MM.1S (cell line): ENCODE measurements at regions not wholly inside any gene's neighbourhood (a gene's known extent, or its start where the extent isn't known, plus 50 kb on each side); places are given as distances from the start of the nearest gene placed in this dataset.
A peak's percentile ranks its signal among the peaks of the same experiment; 100 is the strongest.

Experiments
- DNase-seq: peaks from one replicate; pipeline ENCODE4 v3.0.0-alpha.2; 2015
- H2AFZ ChIP-seq: fragments of 300-600 bp; sonication (generic); 2 replicates; pipeline ENCODE4 v1.6.0; 2016; ENCODE audit warnings: antibody characterized with exemption, low read length
- H3F3A ChIP-seq: fragments of 300-600 bp; sonication (generic); 2 replicates; pipeline ENCODE4 v1.6.1; 2016; ENCODE audit warnings: mild to moderate bottlenecking, antibody characterized with exemption, low read length, moderate library complexity, mixed read lengths; ENCODE audit not compliant: insufficient read depth
- H3K27ac ChIP-seq: fragments of 300-600 bp; sonication (generic); 2 replicates; pipeline ENCODE4 v1.5.1; 2016; ENCODE audit warnings: mild to moderate bottlenecking, low read length
- H3K27me3 ChIP-seq: fragments of 300-600 bp; sonication (generic); replicated peaks from 2 replicates; pipeline ENCODE4 v1.6.0; 2016; ENCODE audit warnings: low read length; ENCODE audit not compliant: insufficient read depth
- H3K36me3 ChIP-seq: fragments of 300-600 bp; sonication (generic); replicated peaks from 2 replicates; pipeline ENCODE4 v1.6.1; 2016; ENCODE audit warnings: mild to moderate bottlenecking, low read length, mixed read lengths; ENCODE audit not compliant: insufficient read depth
- H3K4me1 ChIP-seq: fragments of 300-600 bp; sonication (generic); 2 replicates; pipeline ENCODE4 v1.6.1; 2016; ENCODE audit warnings: low read length, mixed read lengths
- H3K4me2 ChIP-seq: fragments of 300-600 bp; sonication (generic); 2 replicates; pipeline ENCODE4 v1.6.0; 2016; ENCODE audit warnings: low read depth, low read length
- H3K4me3 ChIP-seq: fragments of 300-600 bp; sonication (generic); 2 replicates; pipeline ENCODE4 v1.5.1; 2016; ENCODE audit warnings: low read length, mixed read lengths
- H3K79me2 ChIP-seq: fragments of 300-600 bp; sonication (generic); 2 replicates; pipeline ENCODE4 v1.6.1; 2016; ENCODE audit warnings: mixed run types, low read length, mixed read lengths
- H3K9ac ChIP-seq: fragments of 300-600 bp; sonication (generic); 2 replicates; pipeline ENCODE4 v1.6.1; 2016; ENCODE audit warnings: low read length, mixed read lengths
- H3K9me2 ChIP-seq: fragments of 300-600 bp; sonication (generic); replicated peaks from 2 replicates; pipeline ENCODE4 v1.6.1; 2016; ENCODE audit warnings: mild to moderate bottlenecking, low read length, mixed read lengths; ENCODE audit not compliant: insufficient read depth
- H3K9me3 ChIP-seq: fragments of 300-600 bp; sonication (generic); replicated peaks from 2 replicates; pipeline ENCODE4 v1.6.1; 2016; ENCODE audit warnings: mild to moderate bottlenecking, low read length, mixed read lengths; ENCODE audit not compliant: insufficient read depth
- H4K20me1 ChIP-seq: fragments of 300-600 bp; sonication (generic); 2 replicates; pipeline ENCODE4 v1.6.1; 2016; ENCODE audit warnings: mild to moderate bottlenecking, low read length, moderate library complexity, mixed read lengths; ENCODE audit not compliant: insufficient read depth
- EZH2 ChIP-seq: fragments of 300-600 bp; sonication (generic); optimal IDR thresholded peaks from 2 replicates; pipeline ENCODE3; 2017; ENCODE audit warnings: low read depth, mild to moderate bottlenecking, antibody characterized with exemption, low read length, mixed read lengths
- EZH2phosphoT487 ChIP-seq: fragments of 300-600 bp; sonication (generic); IDR thresholded peaks from 2 replicates; pipeline ENCODE4 v1.6.1; 2018; ENCODE audit warnings: antibody characterized with exemption, low read length
- TF ChIP-seq, protein P1 (sequence below): fragments of 300-600 bp; sonication (generic); IDR thresholded peaks from 2 replicates; pipeline ENCODE4 v1.5.1; 2016; ENCODE audit warnings: antibody characterized with exemption, low read length, mixed read lengths

- no peak overlapping the region for H3K27ac ChIP-seq
- H4K20me1 ChIP-seq, result no peaks in the 10 kb centered on the region
- DNase-seq, result no peak
Measured at GRCh38 chr3:176046703-176047102, 1150.6 kb downstream of the TBL1XR1 start.

GRCh38 chr3:176041812-176042211, 1155.5 kb downstream of the TBL1XR1 start:
- Histone ChIP-seq H3K9me3 (no peaks in the 10 kb centered on the region), H3K36me3 (no peaks in the 10 kb centered on the region), H3F3A (no peaks in the 10 kb centered on the region), H3K27ac (no peak overlapping the region), H3K4me1 (no peaks in the 10 kb centered on the region), H3K9ac (no peak overlapping the region), H3K9me2 (no peaks in the 10 kb centered on the region), H3K4me2 (no peak overlapping the region), H3K27me3 (no peaks in the 10 kb centered on the region), H4K20me1 (no peaks in the 10 kb centered on the region), H2AFZ (no peak overlapping the region), H3K79me2 (no peaks in the 10 kb centered on the region), H3K4me3 (no peak overlapping the region)
- TF ChIP-seq EZH2phosphoT487 (no peak), EZH2 (no peak)
- TF ChIP-seq, protein P1, sequence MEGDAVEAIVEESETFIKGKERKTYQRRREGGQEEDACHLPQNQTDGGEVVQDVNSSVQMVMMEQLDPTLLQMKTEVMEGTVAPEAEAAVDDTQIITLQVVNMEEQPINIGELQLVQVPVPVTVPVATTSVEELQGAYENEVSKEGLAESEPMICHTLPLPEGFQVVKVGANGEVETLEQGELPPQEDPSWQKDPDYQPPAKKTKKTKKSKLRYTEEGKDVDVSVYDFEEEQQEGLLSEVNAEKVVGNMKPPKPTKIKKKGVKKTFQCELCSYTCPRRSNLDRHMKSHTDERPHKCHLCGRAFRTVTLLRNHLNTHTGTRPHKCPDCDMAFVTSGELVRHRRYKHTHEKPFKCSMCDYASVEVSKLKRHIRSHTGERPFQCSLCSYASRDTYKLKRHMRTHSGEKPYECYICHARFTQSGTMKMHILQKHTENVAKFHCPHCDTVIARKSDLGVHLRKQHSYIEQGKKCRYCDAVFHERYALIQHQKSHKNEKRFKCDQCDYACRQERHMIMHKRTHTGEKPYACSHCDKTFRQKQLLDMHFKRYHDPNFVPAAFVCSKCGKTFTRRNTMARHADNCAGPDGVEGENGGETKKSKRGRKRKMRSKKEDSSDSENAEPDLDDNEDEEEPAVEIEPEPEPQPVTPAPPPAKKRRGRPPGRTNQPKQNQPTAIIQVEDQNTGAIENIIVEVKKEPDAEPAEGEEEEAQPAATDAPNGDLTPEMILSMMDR, result no peak
- DNase-seq, result no peak

More at GRCh38 chr3:176046703-176047102, 1150.6 kb downstream of the TBL1XR1 start:
- H3K9me2 ChIP-seq, result no peaks in the 10 kb centered on the region
- H3K4me1 ChIP-seq, result no peaks in the 10 kb centered on the region
- no peak for TF ChIP-seq EZH2phosphoT487
- no peak for TF ChIP-seq EZH2
- TF ChIP-seq, protein P1, result no peak
- H3F3A ChIP-seq, result no peaks in the 10 kb centered on the region
- no peaks in the 10 kb centered on the region for H3K36me3 ChIP-seq
- H3K9me3 ChIP-seq, result no peaks in the 10 kb centered on the region
- no peak overlapping the region for H2AFZ ChIP-seq
- no peak overlapping the region for H3K4me2 ChIP-seq
- H3K79me2 ChIP-seq, result no peaks in the 10 kb centered on the region
- no peak overlapping the region for H3K9ac ChIP-seq
- H3K27me3 ChIP-seq, result no peaks in the 10 kb centered on the region
- no peak overlapping the region for H3K4me3 ChIP-seq

GRCh38 chr3:176041185-176041584, 1156.1 kb downstream of the TBL1XR1 start:
- Histone ChIP-seq H2AFZ (no peak overlapping the region), H3K9me3 (no peaks in the 10 kb centered on the region), H3K9ac (no peak overlapping the region), H4K20me1 (no peaks in the 10 kb centered on the region), H3K79me2 (no peaks in the 10 kb centered on the region), H3K4me3 (no peak overlapping the region), H3K27me3 (no peaks in the 10 kb centered on the region), H3K4me1 (no peaks in the 10 kb centered on the region), H3K36me3 (no peaks in the 10 kb centered on the region), H3K9me2 (no peaks in the 10 kb centered on the region), H3K4me2 (no peak overlapping the region), H3K27ac (no peak overlapping the region), H3F3A (no peaks in the 10 kb centered on the region)
- TF ChIP-seq EZH2 (no peak), EZH2phosphoT487 (no peak)
- TF ChIP-seq, protein P1, result no peak
- DNase-seq, result peak; percentile 31
